ENCODE measurements at regions not wholly inside any gene's neighbourhood (a gene's known extent, or its start where the extent isn't known, plus 50 kb on each side); places are given as distances from the start of the nearest gene placed in this dataset.
A peak's percentile ranks its signal among the peaks of the same experiment; 100 is the strongest.
"Not testable (repeated sequence)": the region's sequence is repeated elsewhere in the genome, so short reads cannot be mapped to it uniquely, and the experiment has no call there.

- no peak for DNase-seq (ENCODE audit: extremely low read depth, low read depth)
These were observed 298.2 kb downstream of the CCSER2 start for GRCh38 chr10:84626397-84627087.

- DNase-seq (ENCODE audit: extremely low read depth, low read depth) = no peak
These were observed 304.5 kb downstream of the CCSER2 start for GRCh38 chr10:84632866-84633265.

GRCh38 chr10:84634636-84635035 lies 306.2 kb downstream of the CCSER2 start:
- DNase-seq (ENCODE audit: extremely low read depth, low read depth) = no peak

GRCh38 chr10:84650628-84651027 lies 322.2 kb downstream of the CCSER2 start:
- not testable (repeated sequence) for DNase-seq (ENCODE audit: extremely low read depth, low read depth)

- no peak for DNase-seq (ENCODE audit: extremely low read depth, low read depth)
These were observed 326.3 kb downstream of the CCSER2 start for GRCh38 chr10:84654671-84655070.

- no peak for DNase-seq (ENCODE audit: extremely low read depth, low read depth)
These were observed 330.6 kb downstream of the CCSER2 start for GRCh38 chr10:84659027-84659426.

GRCh38 chr10:84659497-84660439 lies 331.4 kb downstream of the CCSER2 start:
- DNase-seq (ENCODE audit: extremely low read depth, low read depth) = no peak

GRCh38 chr10:84660450-84661159 lies 332.2 kb downstream of the CCSER2 start:
- no peak for DNase-seq (ENCODE audit: extremely low read depth, low read depth)

GRCh38 chr10:84665211-84665610 lies 336.8 kb downstream of the CCSER2 start:
- no peak for DNase-seq (ENCODE audit: extremely low read depth, low read depth)

GRCh38 chr10:84665883-84666463 lies 337.6 kb downstream of the CCSER2 start:
- peak; percentile 5 for DNase-seq (ENCODE audit: extremely low read depth, low read depth)

GRCh38 chr10:84668186-84668763 lies 339.9 kb downstream of the CCSER2 start:
- no peak for DNase-seq (ENCODE audit: extremely low read depth, low read depth)

GRCh38 chr10:84675060-84675459 lies 346.7 kb downstream of the CCSER2 start:
- no peak for DNase-seq (ENCODE audit: extremely low read depth, low read depth)

- DNase-seq (ENCODE audit: extremely low read depth, low read depth) = no peak
These were observed 348.1 kb downstream of the CCSER2 start for GRCh38 chr10:84676536-84676935.

GRCh38 chr10:84681781-84682180 lies 353.4 kb downstream of the CCSER2 start:
- DNase-seq (ENCODE audit: extremely low read depth, low read depth) = no peak

GRCh38 chr10:84683550-84683949 lies 355.2 kb downstream of the CCSER2 start:
- no peak for DNase-seq (ENCODE audit: extremely low read depth, low read depth)

GRCh38 chr10:84683980-84684740 lies 355.8 kb downstream of the CCSER2 start:
- no peak for DNase-seq (ENCODE audit: extremely low read depth, low read depth)

GRCh38 chr10:84685047-84685660 lies 356.8 kb downstream of the CCSER2 start:
- DNase-seq (ENCODE audit: extremely low read depth, low read depth) = no peak

- no peak for DNase-seq (ENCODE audit: extremely low read depth, low read depth)
These were observed 364.6 kb downstream of the CCSER2 start for GRCh38 chr10:84693006-84693405.

- no peak for DNase-seq (ENCODE audit: extremely low read depth, low read depth)
These were observed 367.5 kb downstream of the CCSER2 start for GRCh38 chr10:84695902-84696301.

All from NCI-H460 (cell line).